ENCODE measurements at regions not wholly inside any gene's neighbourhood (a gene's known extent, or its start where the extent isn't known, plus 50 kb on each side); places are given as distances from the start of the nearest gene placed in this dataset.

GRCh38 chr2:181152701-181153100, 172.3 kb downstream of the UBE2E3 start:
- TF ChIP-seq CTCF (IDR thresholded peaks at IDR 0.05): no peak
- TF ChIP-seq POLR2A (IDR thresholded peaks at IDR 0.05): no peak
- intact Hi-C loops (cut with DNase I): no loop called here
- no peak overlapping the region for H3K27ac ChIP-seq
- H3K36me3 ChIP-seq: no peaks in the 10 kb centered on the region
- H3K27me3 ChIP-seq: no peaks in the 10 kb centered on the region
- H3K4me1 ChIP-seq: no peaks in the 10 kb centered on the region
- no peak for DNase-seq
- H3K9me3 ChIP-seq: peaks cover 0 to 1% (median 0%) of the 10 kb centered on the region in 4 donors
- ATAC-seq: peak in 1 of 4 donors; percentile 33
- WGBS (ENCODE audit: insufficient coverage, low coverage, low lambda C conversion rate, missing lambda C conversion rate): 21% methylated on average over 2 of the region's 2 CpGs
- H3K4me3 ChIP-seq: no peak overlapping the region

GRCh38 chr2:181153886-181154285, 173.5 kb downstream of the UBE2E3 start:
- intact Hi-C loops (cut with DNase I): no loop called here
- Histone ChIP-seq H3K4me3 (no peak overlapping the region), H3K27ac (no peak overlapping the region), H3K36me3 (no peaks in the 10 kb centered on the region), H3K9me3 (peaks cover 0 to 2% (median 0%) of the 10 kb centered on the region in 4 donors), H3K27me3 (no peaks in the 10 kb centered on the region), H3K4me1 (no peaks in the 10 kb centered on the region)
- ATAC-seq: no peak
- TF ChIP-seq CTCF (IDR thresholded peaks at IDR 0.05) (no peak), POLR2A (IDR thresholded peaks at IDR 0.05) (no peak)
- no peak for DNase-seq
- WGBS (ENCODE audit: insufficient coverage, low coverage, low lambda C conversion rate, missing lambda C conversion rate): 36% methylated on average over 1 of the region's 1 CpG

- 61% methylated on average over 4 of the region's 4 CpGs for WGBS (ENCODE audit: insufficient coverage, low coverage, low lambda C conversion rate, missing lambda C conversion rate)
- Histone ChIP-seq H3K36me3 (no peaks in the 10 kb centered on the region), H3K27me3 (no peaks in the 10 kb centered on the region), H3K9me3 (peaks cover 0 to 2% (median 0%) of the 10 kb centered on the region in 4 donors), H3K27ac (no peak overlapping the region), H3K4me3 (no peak overlapping the region), H3K4me1 (no peaks in the 10 kb centered on the region)
- intact Hi-C loops (cut with DNase I): no loop called here
- TF ChIP-seq POLR2A (IDR thresholded peaks at IDR 0.05) (no peak), CTCF (IDR thresholded peaks at IDR 0.05) (no peak)
- DNase-seq (no peak), ATAC-seq (no peak)
Observed at GRCh38 chr2:181157326-181157725, 176.9 kb downstream of the UBE2E3 start.

- Histone ChIP-seq H3K4me1 (no peaks in the 10 kb centered on the region), H3K27ac (no peak overlapping the region), H3K9me3 (peaks cover 0 to 2% (median 0%) of the 10 kb centered on the region in 4 donors), H3K27me3 (no peaks in the 10 kb centered on the region), H3K4me3 (no peak overlapping the region), H3K36me3 (no peaks in the 10 kb centered on the region)
- ATAC-seq (no peak), DNase-seq (no peak)
- WGBS (ENCODE audit: insufficient coverage, low coverage, low lambda C conversion rate, missing lambda C conversion rate): 25% methylated on average over 1 of the region's 1 CpG
- intact Hi-C loops (cut with DNase I): no loop called here
- no peak for TF ChIP-seq CTCF (IDR thresholded peaks at IDR 0.05)
- TF ChIP-seq POLR2A (IDR thresholded peaks at IDR 0.05): no peak
Observed at GRCh38 chr2:181158427-181158826, 178.0 kb downstream of the UBE2E3 start.

- no peaks in the 10 kb centered on the region for H3K27me3 ChIP-seq
- no peaks in the 10 kb centered on the region for H3K36me3 ChIP-seq
- H3K4me1 ChIP-seq: no peaks in the 10 kb centered on the region
- ATAC-seq (no peak), DNase-seq (no peak)
- no peak overlapping the region for H3K27ac ChIP-seq
- 80% methylated on average over 1 of the region's 1 CpG for WGBS (ENCODE audit: insufficient coverage, low coverage, low lambda C conversion rate, missing lambda C conversion rate)
- no peak overlapping the region for H3K4me3 ChIP-seq
- H3K9me3 ChIP-seq: peaks cover 0 to 2% (median 0%) of the 10 kb centered on the region in 4 donors
- TF ChIP-seq POLR2A (IDR thresholded peaks at IDR 0.05) (no peak), CTCF (IDR thresholded peaks at IDR 0.05) (no peak)
- intact Hi-C loops (cut with DNase I): no loop called here
Observed at GRCh38 chr2:181161615-181162014, 181.2 kb downstream of the UBE2E3 start.
